Endometrium (tissue), 2 donors: ENCODE measurements at regions not wholly inside any gene's neighbourhood (a gene's known extent, or its start where the extent isn't known, plus 50 kb on each side); places are given as distances from the start of the nearest gene placed in this dataset.
"Not testable (repeated sequence)": the region's sequence is repeated elsewhere in the genome, so short reads cannot be mapped to it uniquely, and the experiment has no call there.

Experiments used
- FAIRE-seq: peaks from 2 replicates; lab custom pipeline; 2012; peaks lifted over from hg19 to GRCh38; lab: Jason Lieb, UNC
- donor health status: control.
- donor health status: control.

DNA sequence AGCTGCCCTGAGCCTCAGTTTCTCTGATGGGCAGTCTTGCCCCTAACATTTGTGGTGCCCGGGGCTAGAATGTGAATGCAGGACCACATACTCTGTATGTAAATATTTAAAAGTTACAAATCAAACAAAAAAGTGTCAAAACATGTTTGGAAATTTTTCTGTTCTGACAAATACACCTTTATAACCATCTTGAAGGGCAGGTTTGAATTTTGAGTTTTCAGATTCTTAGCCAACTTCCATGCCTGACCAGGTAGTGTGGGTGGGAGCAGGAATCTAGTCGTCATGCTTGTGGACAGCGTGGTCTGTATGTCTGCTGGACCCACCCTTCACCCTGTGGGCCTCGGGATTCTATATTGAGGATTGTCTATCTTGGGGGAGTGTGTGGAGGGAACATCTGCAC lies 325.1 kb downstream of the SOX4 start:
- FAIRE-seq = no peak

DNA sequence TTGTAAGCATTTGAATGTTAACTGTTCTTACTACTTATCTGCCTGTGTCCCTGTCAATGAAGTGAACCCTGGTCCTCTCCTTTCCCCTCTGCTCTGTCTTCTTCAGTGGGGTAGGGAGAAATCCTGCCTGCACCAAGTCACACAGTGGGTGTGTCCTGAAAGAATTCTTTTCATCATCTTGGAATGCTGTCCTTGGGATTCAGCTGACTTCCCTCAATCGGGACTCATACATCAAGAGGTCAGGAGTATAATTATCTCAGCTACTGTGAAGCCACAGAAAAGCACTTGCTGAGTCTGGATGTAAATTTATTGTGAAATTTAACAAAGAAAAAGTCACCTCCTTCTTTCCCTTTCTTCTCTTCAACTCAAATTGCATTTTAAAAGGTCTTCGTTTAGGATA lies 328.5 kb downstream of the SOX4 start:
- no peak for FAIRE-seq

DNA sequence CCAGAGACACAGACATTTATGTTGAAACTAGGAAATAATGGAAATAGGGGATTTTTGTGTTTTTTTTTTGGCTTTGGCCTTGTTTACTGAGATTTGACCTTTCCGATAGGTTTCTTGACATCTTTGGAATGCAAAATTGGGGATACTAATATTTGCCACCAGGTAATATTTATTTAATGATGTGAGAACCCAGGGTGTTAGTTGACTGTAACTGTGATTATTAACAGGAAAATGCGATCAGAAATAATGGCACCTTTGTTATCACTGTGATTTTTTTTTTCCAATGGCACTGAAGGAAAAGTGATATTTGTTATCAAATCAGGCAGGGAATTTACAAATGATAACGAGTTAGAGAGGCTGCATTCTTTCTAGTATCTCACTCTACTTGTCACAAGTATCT lies 330.5 kb downstream of the SOX4 start:
- FAIRE-seq = no peak

DNA sequence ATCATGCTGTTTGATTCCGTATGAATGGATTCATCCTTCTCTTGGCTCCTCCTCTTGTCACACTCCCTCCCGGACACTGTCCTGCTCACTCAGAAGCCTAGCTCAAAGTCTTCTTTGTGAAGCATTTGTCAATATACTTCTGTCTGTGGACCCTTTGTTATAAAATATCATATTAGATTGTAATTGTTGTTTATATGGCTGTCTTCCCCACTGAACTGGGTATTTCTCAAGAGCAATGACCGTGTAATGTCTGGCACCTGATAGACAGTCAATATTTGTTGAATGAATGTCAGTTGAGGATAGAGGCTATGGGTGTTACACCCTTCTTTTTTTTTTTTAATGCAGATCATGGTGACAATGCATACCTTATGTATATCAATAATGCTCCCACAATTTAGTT lies 335.3 kb downstream of the SOX4 start:
- no peak for FAIRE-seq

DNA sequence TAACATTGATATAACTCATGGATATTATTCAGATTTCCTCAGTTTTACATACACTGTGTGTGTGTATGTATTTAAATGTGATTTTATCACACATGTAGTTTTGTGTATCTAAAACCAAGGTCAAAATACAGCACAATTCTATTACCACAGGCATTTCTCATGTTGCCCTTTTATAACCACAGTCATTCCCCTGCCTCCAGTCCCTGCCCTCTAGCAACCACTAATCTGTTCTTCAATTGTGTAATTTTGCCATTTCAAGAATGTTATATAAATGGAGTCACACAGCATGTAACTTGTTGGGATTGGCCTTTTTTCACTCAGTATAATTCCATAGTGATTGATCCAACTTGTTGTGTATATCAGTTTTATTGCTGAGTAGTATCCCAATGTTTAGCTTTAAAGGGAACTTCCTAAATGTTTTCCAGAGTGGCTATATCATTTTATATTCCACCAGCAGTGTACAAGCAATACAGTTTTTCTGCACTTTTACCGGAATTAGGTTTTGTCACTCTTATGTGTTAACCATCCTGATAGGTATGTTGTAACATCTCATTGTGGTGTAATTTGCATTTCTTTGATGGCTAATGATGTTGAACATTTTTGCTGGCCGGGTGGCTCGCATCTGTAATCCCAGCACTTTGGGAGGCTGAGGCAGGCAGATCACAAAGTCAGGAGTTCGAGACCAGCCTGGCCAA lies 338.2 kb downstream of the SOX4 start:
- no peak for FAIRE-seq

DNA sequence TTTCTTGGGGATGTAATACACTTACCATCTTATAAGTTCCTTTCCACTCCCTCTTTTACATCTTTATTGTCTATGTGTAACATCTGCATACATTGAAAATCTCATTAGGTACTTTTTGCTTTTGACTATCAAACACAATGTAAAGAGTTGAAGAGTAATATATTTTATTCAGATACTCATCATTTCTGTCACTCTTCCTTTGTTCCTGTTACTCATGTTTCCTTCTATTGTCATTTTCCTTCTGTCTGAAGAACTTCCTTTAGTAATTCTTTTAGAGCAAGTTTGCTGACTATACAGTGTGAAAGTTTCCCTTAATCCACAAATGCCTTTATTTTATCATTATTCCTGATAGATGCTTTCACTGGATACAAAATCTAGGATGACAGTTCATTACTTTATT lies 339.8 kb downstream of the SOX4 start:
- no peak for FAIRE-seq

DNA sequence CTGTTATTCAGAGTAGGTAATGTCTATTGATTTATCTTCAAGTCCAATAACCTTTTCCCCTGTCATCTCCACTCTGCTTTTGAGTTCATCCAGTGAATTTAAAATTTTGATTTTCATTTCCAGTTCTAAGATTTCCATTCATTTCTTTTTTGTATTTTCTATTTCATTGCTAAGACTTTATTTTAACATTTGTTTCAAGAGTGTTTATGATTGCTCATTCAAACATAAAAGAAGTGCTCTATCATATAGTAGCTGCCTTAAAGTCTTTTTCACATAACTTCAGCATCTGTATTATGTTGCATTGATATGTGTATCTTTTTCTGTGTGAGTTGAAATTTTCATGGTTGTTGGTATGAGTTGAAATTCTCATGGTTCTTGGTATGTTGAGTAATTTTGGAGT lies 341.6 kb downstream of the SOX4 start:
- FAIRE-seq = no peak

DNA sequence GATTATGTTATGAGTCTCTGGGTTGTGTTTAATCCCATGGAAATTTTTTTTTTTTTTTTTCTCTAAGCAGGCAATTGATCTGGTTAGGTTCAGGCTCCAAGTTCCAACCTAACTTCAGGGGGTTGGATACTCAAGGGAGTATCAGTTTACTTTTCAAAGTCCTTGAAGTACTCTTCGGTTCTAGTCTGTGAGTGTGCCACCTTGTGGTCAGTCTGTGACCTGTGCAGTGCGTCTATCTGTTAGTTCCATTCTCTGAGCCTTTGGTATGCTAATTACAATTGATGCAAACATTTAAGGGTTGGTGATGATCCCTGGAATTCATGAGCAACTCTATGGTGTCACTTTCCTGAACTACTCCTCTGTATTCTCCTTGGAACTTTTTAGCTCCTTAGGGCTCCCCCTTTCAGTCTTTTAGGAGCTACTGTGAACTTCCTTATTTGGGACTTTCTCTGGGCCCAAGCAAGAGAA lies 342.0 kb downstream of the SOX4 start:
- no peak for FAIRE-seq

DNA sequence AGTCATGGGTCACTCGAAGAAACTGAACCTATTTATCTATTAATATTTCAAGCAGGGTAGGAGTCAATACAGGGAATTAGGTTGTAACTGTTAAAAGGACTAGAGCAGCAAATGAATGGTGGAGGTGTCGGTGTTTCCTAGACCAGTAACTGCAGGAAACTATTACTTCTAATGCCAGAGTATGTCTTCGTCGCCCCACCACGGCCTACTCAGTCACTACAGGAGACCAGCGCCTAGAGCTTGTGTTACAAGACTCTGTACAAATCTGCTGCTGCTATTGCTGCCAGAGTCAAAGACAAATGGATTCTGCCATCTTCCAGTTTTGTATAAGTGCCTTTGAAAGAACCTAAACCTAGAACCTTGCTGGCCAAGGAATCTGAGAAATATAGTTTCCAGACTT lies 343.9 kb downstream of the SOX4 start:
- no peak for FAIRE-seq

DNA sequence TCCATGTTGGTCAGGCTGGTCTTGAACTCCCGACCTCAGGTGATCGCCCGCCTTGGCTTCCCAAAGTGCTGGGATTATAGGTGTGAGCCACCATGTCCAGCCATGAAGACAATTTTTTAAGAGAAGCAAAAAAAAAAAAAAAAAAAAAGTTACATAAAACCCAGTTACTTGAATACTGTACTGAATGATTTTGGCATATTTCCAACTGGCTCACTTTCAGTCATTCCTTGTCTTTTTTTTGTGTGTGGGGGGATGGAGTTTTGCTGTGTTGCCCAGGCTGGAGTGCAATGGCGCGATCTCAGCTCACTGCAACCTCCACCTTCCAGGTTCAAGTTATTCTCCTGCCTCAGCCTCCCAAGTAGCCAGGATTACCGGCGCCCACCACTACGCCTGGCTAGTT lies 345.5 kb downstream of the SOX4 start:
- FAIRE-seq = not testable (repeated sequence)

DNA sequence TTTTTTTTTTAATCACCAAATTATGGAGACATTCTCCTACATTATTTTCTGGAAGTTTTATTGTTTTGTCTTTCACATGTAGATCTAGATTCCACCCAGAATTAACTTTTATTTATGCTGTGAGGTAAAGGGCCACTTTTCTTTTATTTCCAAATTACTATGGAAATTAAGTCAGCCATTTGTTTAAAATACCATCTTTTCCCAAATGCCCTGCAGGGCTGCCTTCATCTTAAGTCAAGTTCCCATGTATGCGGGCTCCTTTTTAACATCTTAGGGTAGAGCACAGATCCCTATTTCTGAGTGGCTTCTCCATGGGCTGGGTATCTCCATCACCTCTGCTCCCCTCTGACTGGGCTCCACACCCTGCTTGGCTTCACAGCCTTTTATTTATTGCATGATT lies 348.4 kb downstream of the SOX4 start:
- FAIRE-seq = no peak

DNA sequence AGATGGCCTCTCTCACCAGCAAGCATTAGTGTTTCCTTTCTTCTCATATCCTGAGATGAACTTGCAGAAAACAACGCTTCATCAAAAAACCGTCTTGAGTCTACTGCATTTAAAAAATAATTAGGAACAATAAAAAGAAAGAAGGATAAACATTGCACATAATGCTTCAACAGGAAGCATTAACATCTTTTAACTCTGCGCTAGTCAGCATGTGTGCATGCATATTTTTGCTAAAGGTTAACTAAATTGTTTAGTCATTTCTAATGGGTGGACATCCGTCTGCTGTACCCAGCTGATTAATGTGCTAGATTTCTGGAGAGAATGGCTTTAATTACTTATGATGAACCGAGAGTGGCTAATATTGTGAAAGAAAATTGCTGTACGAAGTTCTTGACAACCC lies 349.3 kb downstream of the SOX4 start:
- FAIRE-seq = peak; percentile 77

DNA sequence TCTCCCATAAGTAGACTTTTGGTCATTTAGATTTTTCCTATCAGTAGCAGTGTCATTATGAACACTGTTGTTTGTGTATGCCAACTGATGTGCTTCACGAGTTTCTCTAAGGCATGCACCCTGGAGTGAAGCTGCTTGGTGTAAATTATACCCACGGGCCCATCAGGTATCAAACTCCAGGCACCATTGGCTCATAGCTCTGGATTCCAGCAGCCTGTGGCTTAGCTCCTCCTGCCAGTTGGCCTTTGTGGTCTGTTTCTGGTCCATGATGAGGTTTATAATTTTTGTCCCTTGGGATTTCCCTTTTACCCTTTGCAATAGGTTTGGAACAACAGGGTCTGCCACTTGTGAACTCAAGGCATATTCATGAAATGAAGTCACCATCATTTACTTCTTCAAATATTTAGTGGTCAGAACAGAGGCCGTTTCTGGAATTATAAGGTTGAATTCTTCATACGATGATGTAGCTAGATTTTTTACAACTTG lies 350.5 kb downstream of the PRL start:
- FAIRE-seq = no peak

DNA sequence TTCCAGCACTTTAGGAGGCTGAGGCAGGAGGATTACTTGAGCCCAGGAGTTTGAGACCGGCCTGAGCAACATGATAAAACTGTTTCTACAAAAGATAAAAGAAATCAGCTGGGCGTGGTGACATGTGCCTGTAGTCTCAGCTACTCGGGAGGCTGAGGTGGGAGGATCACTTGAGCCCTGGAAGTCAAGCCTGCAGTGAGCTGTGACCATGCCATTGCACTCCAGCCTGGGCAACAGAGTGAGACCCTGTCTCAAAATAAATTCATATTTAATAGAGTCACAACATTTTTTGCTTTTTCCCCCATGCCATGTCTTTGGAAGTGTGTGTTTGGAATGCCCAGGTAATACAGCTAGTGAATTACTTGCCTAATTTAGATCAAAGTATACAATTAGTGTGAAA lies 349.6 kb downstream of the PRL start:
- not testable (repeated sequence) for FAIRE-seq

DNA sequence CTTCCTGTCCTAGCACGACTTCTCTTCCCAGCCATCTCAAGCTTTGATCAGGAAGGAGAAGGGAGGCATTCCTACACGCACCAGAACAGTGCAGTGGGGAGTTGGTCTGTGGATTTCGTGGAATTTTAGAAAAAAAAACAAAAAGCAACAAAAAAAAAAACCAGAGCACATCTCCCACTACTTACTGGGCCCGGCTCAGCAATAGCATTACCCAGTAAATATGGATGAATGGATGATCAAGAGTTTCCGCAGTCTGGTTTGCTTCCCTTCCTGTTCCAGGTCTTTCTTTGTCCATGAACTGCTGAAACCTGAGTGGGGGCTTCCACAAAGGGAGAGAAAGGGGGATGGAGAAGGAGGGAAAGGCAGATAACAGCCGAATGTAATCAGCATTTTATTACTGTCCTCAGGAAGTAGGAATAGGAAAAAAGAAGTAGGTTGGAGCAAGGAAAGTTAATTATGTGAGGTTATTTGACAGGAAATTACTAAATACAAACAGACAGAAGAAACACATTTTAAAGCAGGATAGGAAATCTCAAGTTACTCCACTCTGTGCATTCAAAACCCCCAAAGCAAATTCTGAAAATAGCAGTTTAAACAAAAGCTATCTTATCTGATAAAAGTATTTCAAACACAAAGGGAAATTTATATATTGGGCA lies 349.0 kb downstream of the PRL start:
- no peak for FAIRE-seq

DNA sequence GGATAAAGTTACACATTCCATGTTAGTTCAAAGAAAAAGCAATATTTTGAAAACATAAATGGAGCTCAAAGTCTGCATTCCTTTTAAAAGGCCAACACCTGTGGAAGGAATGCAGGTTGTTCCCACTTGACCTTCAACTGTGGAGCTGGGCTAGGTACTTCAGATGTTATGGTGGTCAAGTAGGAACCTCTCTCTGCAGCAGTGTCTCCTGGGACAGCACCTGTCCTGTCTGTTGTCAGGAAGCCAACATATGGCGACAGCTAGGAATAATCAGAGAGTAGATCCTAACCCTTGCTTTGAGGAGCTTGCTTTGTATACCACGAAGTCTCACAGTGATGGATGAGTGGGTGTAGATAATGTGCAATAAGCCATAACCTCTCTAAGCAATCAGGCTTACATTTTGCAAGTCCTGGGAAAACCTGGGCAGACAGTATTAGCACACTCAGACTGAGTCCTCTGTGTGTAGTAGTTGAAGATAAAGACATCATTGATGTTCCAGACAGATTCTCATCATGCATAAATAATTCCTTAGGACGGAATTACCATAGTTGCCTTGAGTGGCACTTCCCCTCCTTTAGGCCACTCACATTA lies 347.5 kb downstream of the PRL start:
- FAIRE-seq = no peak

DNA sequence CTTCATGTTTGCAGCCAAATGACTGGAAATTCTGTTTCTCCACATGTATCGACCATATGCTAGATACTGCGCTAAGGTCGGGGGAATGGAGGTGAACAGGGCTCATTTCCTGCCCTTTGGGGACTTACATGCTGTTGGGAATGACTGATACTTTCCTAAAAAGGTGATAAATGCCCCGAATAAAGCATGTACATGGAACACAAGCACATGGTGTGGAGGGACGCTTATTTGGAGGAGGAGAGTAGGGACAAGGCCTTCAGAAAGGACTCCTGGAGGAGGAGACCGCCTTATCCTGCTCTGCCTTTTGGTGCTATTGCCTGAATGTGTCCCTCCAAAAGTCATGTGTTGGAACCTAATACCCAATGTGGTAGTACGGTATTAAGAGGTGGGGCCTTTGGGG lies 344.5 kb downstream of the PRL start:
- no peak for FAIRE-seq

DNA sequence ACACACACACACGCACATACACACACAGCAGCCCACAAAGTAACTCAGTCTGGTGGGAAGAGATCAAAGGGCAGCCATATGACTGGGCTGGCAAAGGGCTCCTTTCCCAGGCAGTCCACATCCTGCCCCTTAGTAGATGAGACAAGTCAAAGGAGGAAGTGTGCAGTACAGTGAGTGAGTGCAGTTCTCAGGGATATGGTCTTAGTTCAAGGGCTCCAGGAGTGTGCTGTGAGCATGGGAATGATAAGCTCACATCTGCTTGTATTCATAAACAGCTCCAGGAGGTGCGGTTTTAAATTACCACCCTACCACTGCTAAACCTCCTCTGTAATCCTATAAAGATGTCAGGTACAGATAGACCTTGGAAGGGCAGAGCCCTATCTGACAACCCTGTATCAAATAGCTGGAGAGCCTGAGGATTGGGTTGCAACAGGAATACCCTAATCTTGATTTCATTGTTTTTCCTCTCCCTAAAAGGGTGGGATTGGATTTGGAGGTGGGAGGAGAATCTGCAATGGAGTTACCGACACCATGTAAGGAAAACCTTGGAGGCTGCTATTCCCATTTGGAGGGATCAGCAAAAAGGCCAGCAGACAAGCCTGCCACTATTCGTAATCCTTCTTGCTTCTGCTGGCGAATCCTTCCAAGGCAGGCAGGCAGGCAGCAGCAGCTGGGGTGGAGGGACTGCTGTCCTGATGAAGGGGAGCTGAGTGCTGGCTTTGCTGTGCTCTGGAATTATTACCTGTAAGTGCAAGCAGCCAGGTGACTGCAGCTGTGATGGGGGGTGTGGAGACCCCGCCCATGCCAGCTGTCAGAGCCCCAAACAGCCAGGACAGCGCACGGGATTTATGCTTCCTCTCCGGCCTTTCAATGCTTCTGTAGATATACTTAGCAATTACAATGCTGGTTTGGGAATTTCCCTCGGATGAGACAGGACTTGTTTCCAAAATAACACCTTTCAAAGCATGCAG lies 342.7 kb downstream of the PRL start:
- no peak for FAIRE-seq

DNA sequence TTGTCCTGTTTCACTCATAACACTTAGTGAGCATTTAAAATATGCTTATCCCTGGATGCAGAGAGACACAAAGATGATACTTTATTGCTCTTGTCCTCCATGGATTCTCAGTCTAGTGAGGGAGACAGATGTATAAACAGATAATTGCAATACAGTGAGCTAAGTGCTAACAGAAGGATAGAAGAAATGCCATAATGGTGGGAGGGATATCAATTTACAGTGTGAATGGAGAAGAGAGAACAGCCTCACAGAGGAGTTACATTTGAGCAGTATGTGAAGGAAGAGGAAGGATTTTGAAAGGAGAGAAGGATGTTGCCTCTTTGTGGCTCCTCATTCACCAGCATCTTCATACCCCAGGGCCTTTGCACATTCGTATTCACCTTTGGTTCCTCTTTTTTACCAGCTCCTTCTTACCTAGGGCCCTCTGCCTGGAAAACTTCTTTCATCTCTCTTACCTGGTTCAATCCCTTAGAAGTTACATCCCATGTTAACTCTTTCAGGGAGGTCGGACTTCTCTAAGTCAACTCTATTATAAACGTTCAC lies 341.7 kb downstream of the PRL start:
- FAIRE-seq = no peak

DNA sequence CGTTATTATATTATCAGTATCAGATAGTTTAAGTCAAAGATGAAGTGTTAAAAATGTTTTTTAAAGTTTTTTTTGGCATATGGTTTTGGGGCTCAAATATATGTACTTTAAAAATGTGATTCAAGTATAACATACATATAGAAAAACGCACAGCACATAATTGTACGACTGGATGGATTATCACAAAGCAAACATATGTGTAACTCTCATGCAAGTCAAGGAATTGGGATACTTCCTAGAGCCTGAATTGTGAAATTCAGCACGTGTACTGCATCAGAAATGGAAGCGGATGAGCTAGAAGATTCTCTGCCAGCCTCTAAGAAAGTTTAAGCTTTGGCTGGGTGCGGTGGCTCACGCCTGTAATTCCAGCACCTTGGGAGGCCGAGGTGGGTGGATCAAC lies 340.9 kb downstream of the PRL start:
- FAIRE-seq = no peak

DNA sequence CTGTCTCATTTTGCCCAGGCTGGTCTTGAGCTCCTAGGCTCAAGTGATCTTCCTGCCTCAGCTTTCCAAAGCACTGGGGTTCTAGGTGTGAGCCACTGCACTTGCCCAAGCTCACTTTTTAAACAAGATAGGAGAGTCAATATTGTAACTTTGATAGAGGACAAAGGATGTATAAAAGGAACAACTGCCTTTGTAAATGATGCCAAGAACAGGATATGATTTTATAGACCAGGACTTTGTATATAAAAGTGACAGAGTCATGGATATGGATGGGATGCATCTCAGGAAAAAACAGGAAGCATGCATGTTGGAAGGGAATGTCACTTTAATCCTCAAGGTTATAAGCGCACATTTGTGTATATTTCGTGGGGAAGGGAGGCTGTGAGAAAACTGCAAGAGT lies 338.4 kb downstream of the PRL start:
- FAIRE-seq = no peak

DNA sequence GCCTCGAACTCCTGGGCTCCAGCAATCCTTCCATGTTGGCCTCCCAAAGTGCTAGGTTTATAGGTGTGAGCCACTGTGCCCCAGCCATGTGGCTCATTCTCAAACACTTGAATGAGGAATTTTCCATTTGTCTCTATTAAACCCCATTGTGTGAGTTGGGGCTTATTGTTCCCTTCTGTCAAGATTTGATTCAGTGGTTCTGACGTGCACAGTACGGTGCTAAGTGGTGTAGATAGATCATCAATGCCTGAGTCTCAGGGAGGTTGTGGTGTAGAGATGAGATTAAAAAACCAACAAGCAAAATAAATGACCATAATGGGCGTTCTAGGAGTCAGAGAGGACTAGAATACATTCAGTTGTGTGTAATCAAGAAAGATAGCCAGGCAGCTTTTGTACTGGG lies 335.6 kb downstream of the PRL start:
- no peak for FAIRE-seq
